Loucy (cell line): ENCODE measurements at regions not wholly inside any gene's neighbourhood (a gene's known extent, or its start where the extent isn't known, plus 50 kb on each side); places are given as distances from the start of the nearest gene placed in this dataset.

Experiments
- EZH2phosphoT487 ChIP-seq: fragments of 200-600 bp; IDR thresholded peaks from 2 replicates; pipeline ENCODE4 v1.6.1; 2018; ENCODE audit warnings: antibody characterized with exemption, mild to moderate bottlenecking, moderate library complexity, borderline replicate concordance
- TF ChIP-seq, protein P1 (sequence below): fragments of 200-600 bp; sonication (generic); conservative IDR thresholded peaks from 2 replicates; pipeline ENCODE4 v1.5.1; 2014; ENCODE audit warnings: mild to moderate bottlenecking, antibody characterized with exemption, low read length

DNA sequence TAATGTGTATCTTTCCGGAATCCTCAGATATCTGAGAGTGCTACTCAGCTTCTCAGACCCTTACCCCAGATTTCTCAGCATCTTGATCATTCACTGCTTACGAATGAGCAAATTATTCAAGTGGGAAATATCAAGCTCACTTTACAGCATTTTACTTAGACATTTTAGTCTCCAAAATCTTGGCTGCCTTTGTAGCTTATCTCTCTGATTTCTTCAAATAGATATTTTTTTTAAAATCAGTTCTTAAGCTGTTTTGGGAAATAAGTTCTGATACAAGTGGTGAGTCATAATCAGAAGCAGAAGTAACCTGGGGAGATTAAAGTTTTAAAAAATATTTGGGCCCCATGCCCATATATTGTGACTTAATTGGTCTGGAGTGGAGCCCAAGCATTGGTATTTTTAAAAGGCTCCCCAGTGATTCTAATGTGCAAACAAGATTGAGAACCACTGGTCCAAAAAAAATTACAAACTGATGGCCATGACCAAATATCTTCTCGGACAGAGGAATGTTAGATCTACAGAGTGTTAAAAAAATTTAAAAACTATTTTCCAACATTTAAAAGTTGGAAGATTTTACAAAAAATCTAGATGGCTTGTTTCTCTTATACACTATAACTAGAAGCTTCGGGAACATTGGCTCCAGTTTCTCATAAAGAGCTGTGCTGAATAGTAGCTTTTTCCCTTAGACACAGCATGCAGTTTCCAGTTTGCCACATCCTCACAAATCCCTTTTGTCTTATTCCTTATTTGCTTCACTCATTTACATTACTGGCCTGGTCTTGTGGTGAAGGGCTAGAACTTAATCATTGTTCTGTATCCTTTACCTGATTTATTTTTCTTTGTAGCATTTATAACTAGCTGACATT, 87.8 kb upstream of the BMAL1 start:
- TF ChIP-seq, protein P1, sequence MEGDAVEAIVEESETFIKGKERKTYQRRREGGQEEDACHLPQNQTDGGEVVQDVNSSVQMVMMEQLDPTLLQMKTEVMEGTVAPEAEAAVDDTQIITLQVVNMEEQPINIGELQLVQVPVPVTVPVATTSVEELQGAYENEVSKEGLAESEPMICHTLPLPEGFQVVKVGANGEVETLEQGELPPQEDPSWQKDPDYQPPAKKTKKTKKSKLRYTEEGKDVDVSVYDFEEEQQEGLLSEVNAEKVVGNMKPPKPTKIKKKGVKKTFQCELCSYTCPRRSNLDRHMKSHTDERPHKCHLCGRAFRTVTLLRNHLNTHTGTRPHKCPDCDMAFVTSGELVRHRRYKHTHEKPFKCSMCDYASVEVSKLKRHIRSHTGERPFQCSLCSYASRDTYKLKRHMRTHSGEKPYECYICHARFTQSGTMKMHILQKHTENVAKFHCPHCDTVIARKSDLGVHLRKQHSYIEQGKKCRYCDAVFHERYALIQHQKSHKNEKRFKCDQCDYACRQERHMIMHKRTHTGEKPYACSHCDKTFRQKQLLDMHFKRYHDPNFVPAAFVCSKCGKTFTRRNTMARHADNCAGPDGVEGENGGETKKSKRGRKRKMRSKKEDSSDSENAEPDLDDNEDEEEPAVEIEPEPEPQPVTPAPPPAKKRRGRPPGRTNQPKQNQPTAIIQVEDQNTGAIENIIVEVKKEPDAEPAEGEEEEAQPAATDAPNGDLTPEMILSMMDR = no peak
- TF ChIP-seq EZH2phosphoT487 = no peak
